ENCODE measurements at regions not wholly inside any gene's neighbourhood (a gene's known extent, or its start where the extent isn't known, plus 50 kb on each side); places are given as distances from the start of the nearest gene placed in this dataset.

DNA sequence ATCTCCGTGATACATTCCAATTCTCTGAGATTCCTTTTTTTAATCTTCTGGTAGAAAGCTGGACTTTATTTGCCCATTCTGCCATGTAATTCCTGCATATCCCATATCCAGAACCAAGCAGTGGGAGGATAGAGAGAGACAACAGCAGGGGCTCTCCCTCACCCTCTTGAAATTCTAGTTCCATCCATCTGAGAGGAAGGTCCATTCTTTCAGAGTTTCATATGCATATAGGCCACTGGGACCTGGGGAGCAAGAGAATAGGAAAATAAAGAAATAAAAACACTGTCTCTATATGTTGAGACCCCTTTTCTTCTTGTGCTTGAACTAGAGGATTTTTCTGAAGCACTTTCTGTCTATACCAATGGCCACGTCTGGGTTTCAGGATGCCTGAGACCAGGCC, 147.9 kb upstream of the STMND1 start:
- TF ChIP-seq, protein P1, sequence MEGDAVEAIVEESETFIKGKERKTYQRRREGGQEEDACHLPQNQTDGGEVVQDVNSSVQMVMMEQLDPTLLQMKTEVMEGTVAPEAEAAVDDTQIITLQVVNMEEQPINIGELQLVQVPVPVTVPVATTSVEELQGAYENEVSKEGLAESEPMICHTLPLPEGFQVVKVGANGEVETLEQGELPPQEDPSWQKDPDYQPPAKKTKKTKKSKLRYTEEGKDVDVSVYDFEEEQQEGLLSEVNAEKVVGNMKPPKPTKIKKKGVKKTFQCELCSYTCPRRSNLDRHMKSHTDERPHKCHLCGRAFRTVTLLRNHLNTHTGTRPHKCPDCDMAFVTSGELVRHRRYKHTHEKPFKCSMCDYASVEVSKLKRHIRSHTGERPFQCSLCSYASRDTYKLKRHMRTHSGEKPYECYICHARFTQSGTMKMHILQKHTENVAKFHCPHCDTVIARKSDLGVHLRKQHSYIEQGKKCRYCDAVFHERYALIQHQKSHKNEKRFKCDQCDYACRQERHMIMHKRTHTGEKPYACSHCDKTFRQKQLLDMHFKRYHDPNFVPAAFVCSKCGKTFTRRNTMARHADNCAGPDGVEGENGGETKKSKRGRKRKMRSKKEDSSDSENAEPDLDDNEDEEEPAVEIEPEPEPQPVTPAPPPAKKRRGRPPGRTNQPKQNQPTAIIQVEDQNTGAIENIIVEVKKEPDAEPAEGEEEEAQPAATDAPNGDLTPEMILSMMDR (IDR thresholded peaks at IDR 0.05 in 8 of 11, conservative IDR thresholded peaks at IDR 0.05 in 3 of 11): no peak
- TF ChIP-seq POLR2AphosphoS5 (IDR thresholded peaks at IDR 0.05) (no peak), POLR2A (IDR thresholded peaks at IDR 0.05) (no peak)
